ENCODE measurements at regions not wholly inside any gene's neighbourhood (a gene's known extent, or its start where the extent isn't known, plus 50 kb on each side); places are given as distances from the start of the nearest gene placed in this dataset.

DNA sequence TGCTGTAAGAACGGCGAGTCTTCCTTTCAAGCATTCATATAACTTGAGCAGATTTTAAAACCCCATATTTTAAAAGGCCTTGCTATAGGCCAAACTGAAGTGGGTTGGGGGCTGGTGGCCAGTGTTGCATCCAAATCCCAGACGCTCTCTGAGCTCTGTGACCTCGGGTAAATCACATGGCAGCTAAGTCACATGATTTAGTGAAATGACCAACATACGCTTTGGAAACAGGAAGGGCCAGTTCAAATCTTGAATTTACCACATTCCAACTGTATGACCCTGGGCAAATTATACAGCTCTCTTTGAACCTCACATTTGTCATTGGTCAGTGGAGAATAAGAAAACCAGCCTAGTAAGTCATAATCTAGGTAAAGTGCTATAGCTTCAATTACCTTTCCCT lies 519.3 kb downstream of the HAPSTR1 start (continued):
- TF ChIP-seq RAD51 (IDR thresholded peaks at IDR 0.05; ENCODE audit: borderline replicate concordance, low read depth), result peak; percentile 91
- TF ChIP-seq CSDE1 (IDR thresholded peaks at IDR 0.05), result no peak
- TF ChIP-seq NR2C2 (CRISPR knock-in tag; IDR thresholded peaks at IDR 0.05), result no peak
- TF ChIP-seq NR2C2 (tag; IDR thresholded peaks at IDR 0.05), result peak; percentile 96
- no peak for TF ChIP-seq RFX7 (CRISPR knock-in tag; IDR thresholded peaks at IDR 0.05)
- TF ChIP-seq POLR2H (tag; IDR thresholded peaks at IDR 0.05; ENCODE audit: low read depth), result no peak
- TF ChIP-seq, protein P1, sequence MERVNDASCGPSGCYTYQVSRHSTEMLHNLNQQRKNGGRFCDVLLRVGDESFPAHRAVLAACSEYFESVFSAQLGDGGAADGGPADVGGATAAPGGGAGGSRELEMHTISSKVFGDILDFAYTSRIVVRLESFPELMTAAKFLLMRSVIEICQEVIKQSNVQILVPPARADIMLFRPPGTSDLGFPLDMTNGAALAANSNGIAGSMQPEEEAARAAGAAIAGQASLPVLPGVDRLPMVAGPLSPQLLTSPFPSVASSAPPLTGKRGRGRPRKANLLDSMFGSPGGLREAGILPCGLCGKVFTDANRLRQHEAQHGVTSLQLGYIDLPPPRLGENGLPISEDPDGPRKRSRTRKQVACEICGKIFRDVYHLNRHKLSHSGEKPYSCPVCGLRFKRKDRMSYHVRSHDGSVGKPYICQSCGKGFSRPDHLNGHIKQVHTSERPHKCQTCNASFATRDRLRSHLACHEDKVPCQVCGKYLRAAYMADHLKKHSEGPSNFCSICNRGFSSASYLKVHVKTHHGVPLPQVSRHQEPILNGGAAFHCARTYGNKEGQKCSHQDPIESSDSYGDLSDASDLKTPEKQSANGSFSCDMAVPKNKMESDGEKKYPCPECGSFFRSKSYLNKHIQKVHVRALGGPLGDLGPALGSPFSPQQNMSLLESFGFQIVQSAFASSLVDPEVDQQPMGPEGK (CRISPR knock-in tag; IDR thresholded peaks at IDR 0.05; ENCODE audit: borderline replicate concordance), result no peak
- no peak for TF ChIP-seq SMAD3 (CRISPR knock-in tag; conservative IDR thresholded peaks at IDR 0.05)
- no peak for TF ChIP-seq YBX1 (IDR thresholded peaks at IDR 0.05)
- TF ChIP-seq ZNF77 (CRISPR knock-in tag; IDR thresholded peaks at IDR 0.05), result no peak
- TF ChIP-seq TFE3 (CRISPR knock-in tag; IDR thresholded peaks at IDR 0.05), result peak; percentile 81
- no peak for TF ChIP-seq ZBTB9 (CRISPR knock-in tag; IDR thresholded peaks at IDR 0.05)
- TF ChIP-seq POLR2AphosphoS2 (IDR thresholded peaks at IDR 0.05; ENCODE audit: low read length), result no peak
- TF ChIP-seq RBM15 (IDR thresholded peaks at IDR 0.05; ENCODE audit: insufficient read depth, low read length), result no peak
- TF ChIP-seq, protein P2, sequence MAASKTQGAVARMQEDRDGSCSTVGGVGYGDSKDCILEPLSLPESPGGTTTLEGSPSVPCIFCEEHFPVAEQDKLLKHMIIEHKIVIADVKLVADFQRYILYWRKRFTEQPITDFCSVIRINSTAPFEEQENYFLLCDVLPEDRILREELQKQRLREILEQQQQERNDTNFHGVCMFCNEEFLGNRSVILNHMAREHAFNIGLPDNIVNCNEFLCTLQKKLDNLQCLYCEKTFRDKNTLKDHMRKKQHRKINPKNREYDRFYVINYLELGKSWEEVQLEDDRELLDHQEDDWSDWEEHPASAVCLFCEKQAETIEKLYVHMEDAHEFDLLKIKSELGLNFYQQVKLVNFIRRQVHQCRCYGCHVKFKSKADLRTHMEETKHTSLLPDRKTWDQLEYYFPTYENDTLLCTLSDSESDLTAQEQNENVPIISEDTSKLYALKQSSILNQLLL (CRISPR knock-in tag; IDR thresholded peaks at IDR 0.05; ENCODE audit: borderline replicate concordance), result no peak
- TF ChIP-seq, protein P3, sequence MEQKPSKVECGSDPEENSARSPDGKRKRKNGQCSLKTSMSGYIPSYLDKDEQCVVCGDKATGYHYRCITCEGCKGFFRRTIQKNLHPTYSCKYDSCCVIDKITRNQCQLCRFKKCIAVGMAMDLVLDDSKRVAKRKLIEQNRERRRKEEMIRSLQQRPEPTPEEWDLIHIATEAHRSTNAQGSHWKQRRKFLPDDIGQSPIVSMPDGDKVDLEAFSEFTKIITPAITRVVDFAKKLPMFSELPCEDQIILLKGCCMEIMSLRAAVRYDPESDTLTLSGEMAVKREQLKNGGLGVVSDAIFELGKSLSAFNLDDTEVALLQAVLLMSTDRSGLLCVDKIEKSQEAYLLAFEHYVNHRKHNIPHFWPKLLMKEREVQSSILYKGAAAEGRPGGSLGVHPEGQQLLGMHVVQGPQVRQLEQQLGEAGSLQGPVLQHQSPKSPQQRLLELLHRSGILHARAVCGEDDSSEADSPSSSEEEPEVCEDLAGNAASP (IDR thresholded peaks at IDR 0.05), result no peak
- TF ChIP-seq JUNB (CRISPR knock-in tag; conservative IDR thresholded peaks at IDR 0.05), result no peak
- TF ChIP-seq, protein P4, sequence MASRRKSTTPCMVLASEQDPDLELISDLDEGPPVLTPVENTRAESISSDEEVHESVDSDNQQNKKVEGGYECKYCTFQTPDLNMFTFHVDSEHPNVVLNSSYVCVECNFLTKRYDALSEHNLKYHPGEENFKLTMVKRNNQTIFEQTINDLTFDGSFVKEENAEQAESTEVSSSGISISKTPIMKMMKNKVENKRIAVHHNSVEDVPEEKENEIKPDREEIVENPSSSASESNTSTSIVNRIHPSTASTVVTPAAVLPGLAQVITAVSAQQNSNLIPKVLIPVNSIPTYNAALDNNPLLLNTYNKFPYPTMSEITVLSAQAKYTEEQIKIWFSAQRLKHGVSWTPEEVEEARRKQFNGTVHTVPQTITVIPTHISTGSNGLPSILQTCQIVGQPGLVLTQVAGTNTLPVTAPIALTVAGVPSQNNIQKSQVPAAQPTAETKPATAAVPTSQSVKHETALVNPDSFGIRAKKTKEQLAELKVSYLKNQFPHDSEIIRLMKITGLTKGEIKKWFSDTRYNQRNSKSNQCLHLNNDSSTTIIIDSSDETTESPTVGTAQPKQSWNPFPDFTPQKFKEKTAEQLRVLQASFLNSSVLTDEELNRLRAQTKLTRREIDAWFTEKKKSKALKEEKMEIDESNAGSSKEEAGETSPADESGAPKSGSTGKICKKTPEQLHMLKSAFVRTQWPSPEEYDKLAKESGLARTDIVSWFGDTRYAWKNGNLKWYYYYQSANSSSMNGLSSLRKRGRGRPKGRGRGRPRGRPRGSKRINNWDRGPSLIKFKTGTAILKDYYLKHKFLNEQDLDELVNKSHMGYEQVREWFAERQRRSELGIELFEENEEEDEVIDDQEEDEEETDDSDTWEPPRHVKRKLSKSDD (conservative IDR thresholded peaks at IDR 0.05; ENCODE audit: low read length), result no peak
- TF ChIP-seq RFX1 (IDR thresholded peaks at IDR 0.05), result no peak
- TF ChIP-seq PURB (CRISPR knock-in tag; IDR thresholded peaks at IDR 0.05; ENCODE audit: low read depth), result no peak
- TF ChIP-seq DPF2 (IDR thresholded peaks at IDR 0.05), result no peak
